ENCODE measurements at regions not wholly inside any gene's neighbourhood (a gene's known extent, or its start where the extent isn't known, plus 50 kb on each side); places are given as distances from the start of the nearest gene placed in this dataset.

GRCh38 chr2:82853299-82853698 is 1605.8 kb downstream of the SUCLG1 start:
- DNase-seq = no peak

- DNase-seq = no peak
Observed at GRCh38 chr2:82852787-82853186, 1606.3 kb downstream of the SUCLG1 start.

- DNase-seq = no peak
Observed at GRCh38 chr2:82848285-82848684, 1610.8 kb downstream of the SUCLG1 start.

- no peak for DNase-seq
Observed at GRCh38 chr2:82839036-82839435, 1620.0 kb downstream of the SUCLG1 start.

GRCh38 chr2:82837588-82838304 is 1621.3 kb downstream of the SUCLG1 start:
- no peak for DNase-seq

- no peak for DNase-seq
Observed at GRCh38 chr2:82834893-82835292, 1624.2 kb downstream of the SUCLG1 start.

- no peak for DNase-seq
Observed at GRCh38 chr2:82827426-82827825, 1631.7 kb downstream of the SUCLG1 start.

- no peak for DNase-seq
Observed at GRCh38 chr2:82826437-82826836, 1632.6 kb downstream of the SUCLG1 start.

GRCh38 chr2:82825410-82826090 is 1633.5 kb downstream of the SUCLG1 start:
- DNase-seq = no peak

- DNase-seq = no peak
Observed at GRCh38 chr2:82823892-82824291, 1635.2 kb downstream of the SUCLG1 start.

- DNase-seq = no peak
Observed at GRCh38 chr2:82819951-82820350, 1639.1 kb downstream of the SUCLG1 start.

GRCh38 chr2:82814146-82814545 is 1644.9 kb downstream of the SUCLG1 start:
- DNase-seq = no peak

- no peak for DNase-seq
Observed at GRCh38 chr2:82811946-82812345, 1647.1 kb downstream of the SUCLG1 start.

- no peak for DNase-seq
Observed at GRCh38 chr2:82803307-82803706, 1655.8 kb downstream of the SUCLG1 start.

- no peak for DNase-seq
Observed at GRCh38 chr2:82797469-82797868, 1661.6 kb downstream of the SUCLG1 start.

- no peak for DNase-seq
Observed at GRCh38 chr2:82796132-82796531, 1662.9 kb downstream of the SUCLG1 start.

- DNase-seq = no peak
Observed at GRCh38 chr2:82795446-82795845, 1663.6 kb downstream of the SUCLG1 start.

- no peak for DNase-seq
Observed at GRCh38 chr2:82793711-82794435, 1665.2 kb downstream of the SUCLG1 start.

- no peak for DNase-seq
Observed at GRCh38 chr2:82792316-82792715, 1666.8 kb downstream of the SUCLG1 start.

GRCh38 chr2:82790206-82791021 is 1668.7 kb downstream of the SUCLG1 start:
- no peak for DNase-seq

GRCh38 chr2:82789851-82790205 is 1669.3 kb downstream of the SUCLG1 start:
- no peak for DNase-seq

GRCh38 chr2:82781176-82781915 is 1677.7 kb downstream of the SUCLG1 start:
- no peak for DNase-seq
